Islet of Langerhans (tissue), 1 donor: ENCODE measurements at regions not wholly inside any gene's neighbourhood (a gene's known extent, or its start where the extent isn't known, plus 50 kb on each side); places are given as distances from the start of the nearest gene placed in this dataset.
A peak's percentile ranks its signal among the peaks of the same experiment; 100 is the strongest.
"Not testable (repeated sequence)": the region's sequence is repeated elsewhere in the genome, so short reads cannot be mapped to it uniquely, and the experiment has no call there.

Experiments
- FAIRE-seq: peaks from one replicate; lab custom pipeline; 2011; peaks lifted over from hg19 to GRCh38; lab: Jason Lieb, UNC

GRCh38 chr2:193837111-193837738 lies 1642.5 kb upstream of the TMEFF2 start:
- peak; percentile 53 for FAIRE-seq

GRCh38 chr2:193836424-193837006 lies 1641.8 kb upstream of the TMEFF2 start:
- FAIRE-seq = not testable (repeated sequence)

GRCh38 chr2:193833895-193834294 lies 1639.2 kb upstream of the TMEFF2 start:
- FAIRE-seq = not testable (repeated sequence)

GRCh38 chr2:193824474-193824873 lies 1629.7 kb upstream of the TMEFF2 start:
- no peak for FAIRE-seq

GRCh38 chr2:193818801-193819499 lies 1624.2 kb upstream of the TMEFF2 start:
- no peak for FAIRE-seq

GRCh38 chr2:193816008-193816407 lies 1621.3 kb upstream of the TMEFF2 start:
- FAIRE-seq = no peak

- FAIRE-seq = no peak
Observed at GRCh38 chr2:193810533-193810932, 1615.8 kb upstream of the TMEFF2 start.

GRCh38 chr2:193808877-193809276 lies 1614.1 kb upstream of the TMEFF2 start:
- FAIRE-seq = no peak

- FAIRE-seq = no peak
Observed at GRCh38 chr2:193806088-193806774, 1611.5 kb upstream of the TMEFF2 start.

GRCh38 chr2:193796847-193797246 lies 1602.1 kb upstream of the TMEFF2 start:
- no peak for FAIRE-seq

GRCh38 chr2:193793914-193794313 lies 1599.2 kb upstream of the TMEFF2 start:
- no peak for FAIRE-seq

GRCh38 chr2:193783681-193784080 lies 1588.9 kb upstream of the TMEFF2 start:
- no peak for FAIRE-seq

GRCh38 chr2:193778293-193778692 lies 1583.6 kb upstream of the TMEFF2 start:
- FAIRE-seq = no peak

GRCh38 chr2:193776988-193777387 lies 1582.3 kb upstream of the TMEFF2 start:
- FAIRE-seq = no peak

GRCh38 chr2:193774166-193774565 lies 1579.4 kb upstream of the TMEFF2 start:
- no peak for FAIRE-seq

GRCh38 chr2:193751299-193751698 lies 1556.6 kb upstream of the TMEFF2 start:
- FAIRE-seq = no peak

- FAIRE-seq = no peak
Observed at GRCh38 chr2:193749485-193749884, 1554.8 kb upstream of the TMEFF2 start.

GRCh38 chr2:193743089-193743488 lies 1548.4 kb upstream of the TMEFF2 start:
- FAIRE-seq = no peak

- FAIRE-seq = no peak
Observed at GRCh38 chr2:193738892-193739291, 1544.2 kb upstream of the TMEFF2 start.

- FAIRE-seq = no peak
Observed at GRCh38 chr2:193712912-193713311, 1518.2 kb upstream of the TMEFF2 start.

GRCh38 chr2:193703411-193703810 lies 1508.7 kb upstream of the TMEFF2 start:
- no peak for FAIRE-seq

- FAIRE-seq = no peak
Observed at GRCh38 chr2:193701484-193701883, 1506.8 kb upstream of the TMEFF2 start.

- FAIRE-seq = no peak
Observed at GRCh38 chr2:193695367-193695766, 1500.6 kb upstream of the TMEFF2 start.
